ENCODE measurements at regions not wholly inside any gene's neighbourhood (a gene's known extent, or its start where the extent isn't known, plus 50 kb on each side); places are given as distances from the start of the nearest gene placed in this dataset.
A peak's percentile ranks its signal among the peaks of the same experiment; 100 is the strongest.
"Not testable (repeated sequence)": the region's sequence is repeated elsewhere in the genome, so short reads cannot be mapped to it uniquely, and the experiment has no call there.

- no peak for DNase-seq (ENCODE audit: low read depth, low spot score)
- no peak overlapping the region for H3K27ac ChIP-seq
These were observed 218.3 kb upstream of the DAAM1 start for GRCh38 chr14:58969951-58970751.

DNA sequence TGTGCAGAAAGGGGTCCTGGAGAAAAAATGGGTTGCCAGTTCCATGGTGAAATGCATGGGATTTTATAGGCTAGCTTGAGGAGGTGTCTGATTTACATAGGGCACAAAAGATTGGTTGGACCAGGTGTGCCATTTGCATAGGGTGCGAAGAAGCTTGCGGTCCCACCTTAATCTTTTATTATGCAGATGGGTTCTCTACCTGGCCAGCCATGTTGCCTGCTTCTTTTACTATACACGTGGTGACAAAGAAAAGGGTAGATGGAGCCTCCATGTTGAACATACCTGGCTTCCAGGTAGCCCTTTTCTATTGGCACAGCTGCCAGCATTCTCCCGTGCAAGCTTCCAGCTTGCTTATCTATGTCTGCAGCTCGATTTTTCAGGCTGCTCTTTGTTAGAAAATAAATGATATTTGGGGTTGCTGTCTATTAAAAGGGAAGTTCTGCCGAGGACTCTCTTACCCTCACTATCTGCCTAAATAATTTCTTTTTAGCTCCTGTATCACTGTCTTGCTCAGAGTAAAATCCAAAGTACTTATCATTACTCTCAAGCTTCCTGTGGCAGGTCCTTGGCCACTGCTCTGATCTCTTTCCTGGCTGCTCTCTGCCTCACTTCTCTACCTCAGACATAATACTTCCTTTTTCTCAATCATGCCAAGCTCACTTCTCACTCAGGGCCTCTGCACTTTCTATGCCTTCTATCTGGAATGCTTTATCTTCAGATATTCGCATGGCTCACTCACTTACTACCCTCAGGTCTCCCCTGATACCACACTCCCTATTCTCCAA is 216.0 kb upstream of the DAAM1 start:
- no peak overlapping the region for H3K27ac ChIP-seq
- no peak for DNase-seq (ENCODE audit: low read depth, low spot score)

- no peak overlapping the region for H3K27ac ChIP-seq
- no peak for DNase-seq (ENCODE audit: low read depth, low spot score)
These were observed 211.1 kb upstream of the DAAM1 start for GRCh38 chr14:58977366-58977765.

- no peak for DNase-seq (ENCODE audit: low read depth, low spot score)
- H3K27ac ChIP-seq, result no peak overlapping the region
These were observed 210.1 kb upstream of the DAAM1 start for GRCh38 chr14:58978343-58978742.

- no peak overlapping the region for H3K27ac ChIP-seq
- DNase-seq (ENCODE audit: low read depth, low spot score), result no peak
These were observed 209.1 kb upstream of the DAAM1 start for GRCh38 chr14:58979325-58979724.

GRCh38 chr14:58981840-58982239 is 206.6 kb upstream of the DAAM1 start:
- no peak for DNase-seq (ENCODE audit: low read depth, low spot score)
- no peak overlapping the region for H3K27ac ChIP-seq

GRCh38 chr14:58985786-58986185 is 202.7 kb upstream of the DAAM1 start:
- no peak overlapping the region for H3K27ac ChIP-seq
- DNase-seq (ENCODE audit: low read depth, low spot score), result no peak

DNA sequence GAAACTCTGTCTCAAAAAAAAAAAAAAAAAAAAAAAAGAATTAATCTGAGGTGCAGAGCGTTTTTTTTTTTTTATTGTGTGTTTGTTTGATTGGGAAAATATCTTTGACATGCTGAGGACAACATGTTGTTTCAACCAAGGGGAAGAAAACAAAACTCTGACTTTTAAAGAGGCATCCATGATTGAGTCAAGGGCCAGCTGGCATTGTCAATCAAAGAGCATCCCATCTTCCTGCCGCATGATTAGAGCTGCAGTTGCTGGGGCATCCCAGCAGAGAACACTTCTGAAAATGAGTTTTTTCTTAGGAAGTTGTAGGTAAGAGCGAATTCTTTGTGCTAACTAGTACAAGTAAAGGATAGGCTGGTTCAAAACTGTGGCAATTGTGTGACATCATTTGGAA is 200.9 kb upstream of the DAAM1 start:
- H3K27ac ChIP-seq, result no peak overlapping the region
- DNase-seq (ENCODE audit: low read depth, low spot score), result no peak

DNA sequence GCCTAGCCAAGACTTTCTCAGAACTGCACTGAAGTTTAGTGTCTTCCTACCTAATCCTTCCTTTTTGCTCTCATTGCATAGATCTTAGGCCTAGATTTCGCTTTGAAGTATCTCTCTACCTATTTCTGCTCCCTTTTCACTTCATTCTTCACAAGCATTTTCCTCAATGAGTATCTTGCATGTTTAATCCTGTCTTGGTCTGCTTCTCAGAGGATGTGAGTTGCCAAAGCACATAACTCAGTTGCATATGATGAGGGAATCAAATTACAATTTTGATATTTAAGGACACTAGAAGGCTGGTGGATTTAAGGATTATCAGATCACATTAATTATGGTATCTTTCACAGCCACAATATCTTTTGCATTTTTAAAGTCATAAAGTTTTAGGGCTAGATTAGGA is 195.5 kb upstream of the DAAM1 start:
- no peak overlapping the region for H3K27ac ChIP-seq
- no peak for DNase-seq (ENCODE audit: low read depth, low spot score)

- H3K27ac ChIP-seq, result no peak overlapping the region
- DNase-seq (ENCODE audit: low read depth, low spot score), result no peak
These were observed 194.3 kb upstream of the DAAM1 start for GRCh38 chr14:58994130-58994529.

- DNase-seq (ENCODE audit: low read depth, low spot score), result no peak
- no peak overlapping the region for H3K27ac ChIP-seq
These were observed 184.5 kb upstream of the DAAM1 start for GRCh38 chr14:59004012-59004411.

DNA sequence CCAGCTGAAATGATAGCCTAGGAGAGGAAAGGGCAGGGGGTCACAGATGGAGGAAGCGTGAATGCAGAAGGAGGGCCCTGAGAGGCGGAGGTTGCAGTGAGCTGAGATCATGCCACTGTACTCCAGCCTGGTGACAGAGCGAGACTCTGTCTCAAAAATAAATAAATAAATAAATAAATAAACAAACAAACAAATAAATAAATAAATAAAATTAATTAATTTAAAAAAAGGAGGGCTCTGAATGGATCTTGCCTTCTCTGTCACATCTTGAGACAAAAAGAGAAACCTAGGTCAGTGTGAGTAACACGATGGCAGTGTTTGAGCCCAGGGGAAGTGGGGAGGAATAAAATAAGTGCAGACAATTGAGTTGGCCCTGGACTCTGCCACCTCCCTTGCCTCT is 182.3 kb upstream of the DAAM1 start:
- not testable (repeated sequence) for H3K27ac ChIP-seq; DNase-seq (ENCODE audit: low read depth, low spot score)

DNA sequence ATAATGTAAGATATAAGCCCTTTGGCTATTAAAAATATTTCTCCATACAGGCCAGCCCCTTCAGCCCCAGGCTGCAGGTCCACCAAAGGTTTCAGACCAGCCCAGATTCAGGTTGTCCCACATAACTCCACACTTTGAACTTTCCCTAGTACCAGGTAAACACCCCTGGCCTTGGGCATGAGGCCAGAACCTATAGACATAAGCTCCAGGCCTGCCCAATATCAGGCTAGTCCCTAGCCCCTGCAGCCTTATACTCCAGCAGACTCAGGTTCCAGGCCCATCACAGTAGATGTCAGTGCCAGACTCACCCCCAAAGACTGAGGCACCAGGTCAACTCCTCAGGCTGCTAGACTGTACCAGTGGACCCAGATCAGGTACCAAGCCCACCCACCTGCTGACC is 178.5 kb upstream of the DAAM1 start:
- DNase-seq (ENCODE audit: low read depth, low spot score), result no peak
- H3K27ac ChIP-seq, result no peak overlapping the region

DNA sequence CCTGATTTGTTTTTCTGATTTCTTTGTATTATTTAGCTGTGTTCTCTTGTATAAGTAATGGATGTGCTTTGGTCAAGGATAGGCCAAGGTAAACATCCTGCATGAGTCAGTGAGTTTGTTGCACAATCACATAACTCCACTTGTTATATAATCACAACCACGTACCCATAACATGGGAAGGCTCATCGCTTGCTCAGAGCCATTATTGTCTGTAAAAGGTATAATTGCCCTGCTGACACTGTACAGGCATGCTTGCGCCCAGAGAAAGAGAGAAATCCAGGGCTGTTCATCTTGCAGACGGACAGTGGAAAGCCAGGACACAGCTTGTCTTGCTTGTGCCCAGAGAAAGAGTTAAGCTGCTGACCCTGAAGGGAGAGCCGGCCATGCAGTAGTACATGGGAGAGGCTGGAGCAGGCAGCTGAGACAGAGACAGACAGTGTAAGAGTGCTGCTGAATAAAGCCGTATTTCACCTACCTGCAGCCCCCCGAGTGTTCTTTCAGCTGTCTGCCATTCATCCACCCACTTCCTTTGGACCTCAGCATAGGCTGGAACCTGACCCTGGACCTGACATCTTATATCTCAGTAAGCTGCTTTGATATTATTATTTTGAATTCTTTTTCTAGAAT is 174.7 kb upstream of the DAAM1 start:
- DNase-seq (ENCODE audit: low read depth, low spot score), result peak; percentile 27
- H3K27ac ChIP-seq, result peak overlapping the region; percentile 19

GRCh38 chr14:59015482-59015881 is 173.0 kb upstream of the DAAM1 start:
- no peak for DNase-seq (ENCODE audit: low read depth, low spot score)
- H3K27ac ChIP-seq, result no peak overlapping the region

DNA sequence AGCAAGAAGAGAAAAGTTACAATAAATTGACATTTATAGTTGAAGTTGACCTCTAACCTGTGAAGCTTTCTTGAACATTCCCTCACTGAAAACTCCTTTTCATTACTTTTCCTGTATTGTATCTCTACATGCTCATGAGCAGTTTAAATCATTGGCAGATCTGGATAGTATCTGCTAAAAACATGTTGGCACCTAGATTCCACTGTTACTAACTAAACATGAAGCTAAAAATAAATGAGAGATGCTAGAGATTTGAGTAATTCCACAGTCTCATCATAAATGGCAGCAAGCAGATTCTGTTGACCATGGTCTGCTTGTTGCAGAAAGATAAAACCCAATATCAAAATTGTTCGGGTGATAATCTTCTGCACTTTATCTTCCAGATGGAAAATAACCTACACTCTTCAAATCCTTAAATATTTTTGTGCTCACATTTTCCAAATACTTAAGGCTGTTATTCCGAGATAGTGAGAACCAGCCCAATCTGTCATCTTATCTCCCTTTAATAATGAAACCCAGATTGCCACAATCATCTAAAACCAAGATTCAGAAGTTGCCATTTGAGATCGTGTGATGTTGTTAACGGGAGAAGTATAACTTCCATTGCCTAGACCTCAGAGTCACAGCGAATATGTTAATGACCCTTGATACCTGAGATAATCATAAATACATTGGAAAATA is 171.0 kb upstream of the DAAM1 start:
- no peak for DNase-seq (ENCODE audit: low read depth, low spot score)
- no peak overlapping the region for H3K27ac ChIP-seq

- no peak overlapping the region for H3K27ac ChIP-seq
- no peak for DNase-seq (ENCODE audit: low read depth, low spot score)
These were observed 170.0 kb upstream of the DAAM1 start for GRCh38 chr14:59018460-59018859.

DNA sequence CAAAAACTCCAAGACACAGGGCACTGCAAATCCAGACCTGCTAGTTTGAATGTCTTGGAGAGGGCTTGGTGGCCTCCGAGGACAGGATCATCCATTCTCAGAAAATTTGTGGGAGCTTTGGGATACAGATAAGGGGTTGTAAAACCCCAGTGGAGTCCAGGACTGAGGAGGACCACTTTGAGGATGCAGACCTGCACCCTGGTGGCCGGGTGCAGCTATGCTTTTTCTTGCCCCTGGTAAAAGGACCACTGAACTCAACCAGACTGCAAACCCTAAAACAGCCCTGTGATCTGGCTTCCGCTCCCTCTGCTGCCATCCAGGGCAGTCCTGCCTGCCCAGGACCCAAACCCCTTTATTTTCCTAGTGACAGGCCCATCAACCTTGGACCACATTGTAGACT is 169.5 kb upstream of the DAAM1 start:
- H3K27ac ChIP-seq, result no peak overlapping the region
- no peak for DNase-seq (ENCODE audit: low read depth, low spot score)

- H3K27ac ChIP-seq, result no peak overlapping the region
- no peak for DNase-seq (ENCODE audit: low read depth, low spot score)
These were observed 168.1 kb upstream of the DAAM1 start for GRCh38 chr14:59020382-59020781.

DNA sequence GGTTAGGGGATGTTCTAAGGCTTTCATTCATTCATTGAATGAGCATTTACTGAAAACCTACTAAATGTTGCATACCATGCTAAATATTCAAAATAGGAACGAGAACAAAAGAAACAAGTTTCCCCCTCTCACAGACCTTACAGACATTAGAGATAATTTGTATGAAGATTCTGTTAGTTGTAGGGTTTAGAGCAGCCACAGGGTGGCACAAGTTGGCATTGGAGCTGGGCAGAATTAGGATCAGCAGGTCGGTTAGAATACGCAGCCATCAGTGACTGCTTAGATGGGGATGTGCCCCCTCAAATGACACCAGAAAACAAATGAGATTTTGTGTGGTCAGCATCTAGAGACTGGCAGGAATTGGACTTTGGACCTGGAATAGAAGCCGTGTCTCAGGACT is 166.3 kb upstream of the DAAM1 start:
- no peak overlapping the region for H3K27ac ChIP-seq
- no peak for DNase-seq (ENCODE audit: low read depth, low spot score)

- no peak overlapping the region for H3K27ac ChIP-seq
- DNase-seq (ENCODE audit: low read depth, low spot score), result no peak
These were observed 162.4 kb upstream of the DAAM1 start for GRCh38 chr14:59026081-59026480.
